C4-2B (cell line): ENCODE measurements at regions not wholly inside any gene's neighbourhood (a gene's known extent, or its start where the extent isn't known, plus 50 kb on each side); places are given as distances from the start of the nearest gene placed in this dataset.

Experiments
- H3K27ac ChIP-seq: fragments of 450-650 bp; 2 replicates; pipeline ENCODE4 v1.5.1; 2017
- CTCF ChIP-seq: fragments of 450-650 bp; conservative IDR thresholded peaks from 2 replicates; pipeline ENCODE4 v1.5.1; 2017; ENCODE audit warnings: mild to moderate bottlenecking
- ZFX ChIP-seq: fragments of 450-650 bp; IDR thresholded peaks from 2 replicates; pipeline ENCODE4 v1.6.1; 2017

- H3K27ac ChIP-seq = no peak overlapping the region
- TF ChIP-seq CTCF = no peak
- TF ChIP-seq ZFX = no peak
Measured at GRCh38 chr2:83016343-83017110, 1442.6 kb downstream of the SUCLG1 start.

GRCh38 chr2:83015900-83016299 lies 1443.2 kb downstream of the SUCLG1 start:
- TF ChIP-seq CTCF = no peak
- no peak for TF ChIP-seq ZFX
- H3K27ac ChIP-seq = no peak overlapping the region

GRCh38 chr2:83015035-83015715 lies 1443.9 kb downstream of the SUCLG1 start:
- TF ChIP-seq ZFX (no peak), CTCF (no peak)
- H3K27ac ChIP-seq = no peak overlapping the region

- no peak overlapping the region for H3K27ac ChIP-seq
- no peak for TF ChIP-seq CTCF
- no peak for TF ChIP-seq ZFX
Measured at GRCh38 chr2:83014462-83014861, 1444.6 kb downstream of the SUCLG1 start.

GRCh38 chr2:83006961-83007360 lies 1452.1 kb downstream of the SUCLG1 start:
- TF ChIP-seq ZFX = no peak
- TF ChIP-seq CTCF = no peak

GRCh38 chr2:83003555-83003954 lies 1455.5 kb downstream of the SUCLG1 start:
- no peak for TF ChIP-seq ZFX
- TF ChIP-seq CTCF = no peak
- H3K27ac ChIP-seq = no peak overlapping the region

More at GRCh38 chr2:83006961-83007360, 1452.1 kb downstream of the SUCLG1 start:
- no peak overlapping the region for H3K27ac ChIP-seq

- no peak for TF ChIP-seq ZFX
- no peak for TF ChIP-seq CTCF
Measured at GRCh38 chr2:83002706-83003105, 1456.4 kb downstream of the SUCLG1 start.

More at GRCh38 chr2:83002706-83003105, 1456.4 kb downstream of the SUCLG1 start:
- H3K27ac ChIP-seq = no peak overlapping the region
